ENCODE measurements at regions not wholly inside any gene's neighbourhood (a gene's known extent, or its start where the extent isn't known, plus 50 kb on each side); places are given as distances from the start of the nearest gene placed in this dataset.

DNA sequence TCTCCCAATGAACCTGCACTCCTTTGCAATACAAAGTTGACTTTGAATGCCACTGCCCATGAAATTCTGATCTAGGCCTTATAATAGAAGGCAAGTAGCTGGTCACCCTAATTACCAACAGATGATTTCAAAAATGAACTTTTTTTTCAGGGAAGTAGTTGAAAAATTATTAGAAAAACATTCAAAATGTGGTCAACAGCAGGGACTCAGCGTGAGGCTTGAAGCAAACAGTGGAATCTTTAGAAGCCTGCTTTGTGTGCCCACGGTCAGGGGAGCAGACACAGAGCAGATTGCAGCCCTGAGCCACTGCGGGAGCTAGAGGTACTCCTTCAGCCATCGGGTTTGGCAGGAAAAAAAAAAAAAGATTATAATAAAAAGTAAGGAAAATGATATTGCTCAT is 87.1 kb upstream of the HEY2 start:
- DNase-seq, result no peak

DNA sequence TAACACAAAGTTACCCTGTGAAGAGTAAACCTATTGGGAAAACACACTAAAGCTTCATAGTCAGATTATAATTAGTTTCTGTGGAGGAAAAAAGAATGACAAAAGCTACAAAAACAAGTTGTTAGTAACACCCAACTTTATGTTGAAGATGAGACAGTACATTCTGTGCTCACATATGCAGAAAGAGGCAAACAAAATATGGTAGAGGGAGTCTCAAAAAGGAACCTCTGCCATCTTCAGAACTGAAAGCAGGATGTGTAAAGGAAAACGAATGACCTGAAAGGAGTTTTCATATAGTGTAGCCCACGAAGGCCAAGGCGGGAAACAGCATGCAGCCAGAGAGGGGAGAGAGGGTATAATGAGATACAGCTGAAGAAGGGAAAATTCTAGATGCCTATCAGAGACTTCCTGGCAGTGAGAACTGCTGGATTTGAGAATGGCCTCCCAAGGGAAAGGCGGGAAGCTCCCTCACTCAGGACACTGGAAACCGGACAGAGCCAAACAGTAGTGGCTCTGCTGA is 84.1 kb upstream of the HEY2 start:
- no peak for DNase-seq

DNA sequence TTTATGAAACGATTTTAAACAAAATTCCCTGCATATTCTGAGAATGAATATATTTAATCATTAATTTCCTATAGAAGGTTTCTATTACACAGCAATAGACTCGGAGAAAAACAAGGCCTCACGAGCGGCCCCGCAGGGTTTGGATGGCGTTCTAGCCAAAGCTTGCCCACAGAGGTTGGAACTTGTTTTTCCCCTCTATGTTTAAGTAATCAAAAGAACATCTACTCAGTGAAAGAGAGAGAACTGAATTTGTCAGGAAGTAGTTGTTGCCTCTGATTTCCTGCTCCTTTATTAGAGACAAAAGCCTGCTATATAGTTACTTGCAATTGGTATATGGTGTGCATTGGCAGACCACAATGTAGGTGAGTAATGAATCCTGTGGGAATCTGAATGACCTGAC is 82.1 kb upstream of the HEY2 start:
- no peak for DNase-seq

DNA sequence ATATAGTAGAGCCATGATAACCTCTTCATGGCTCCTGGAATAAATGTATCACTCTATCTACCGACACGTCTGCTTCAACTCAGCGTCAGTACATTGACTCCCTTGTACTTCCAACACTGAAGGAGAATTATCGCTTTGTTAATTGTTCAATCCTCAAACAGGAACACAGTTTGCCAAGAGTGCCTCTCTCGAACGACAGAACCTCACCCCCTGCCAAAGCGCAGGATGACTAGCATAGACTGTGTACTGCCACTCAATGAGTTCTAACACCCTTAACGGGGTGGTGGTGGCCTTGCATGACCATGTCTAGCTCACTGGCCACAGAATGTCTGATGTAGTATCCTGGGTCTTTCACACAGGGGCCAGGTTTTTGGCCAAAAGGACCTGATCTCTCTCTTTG is 81.4 kb upstream of the HEY2 start:
- DNase-seq, result no peak

DNA sequence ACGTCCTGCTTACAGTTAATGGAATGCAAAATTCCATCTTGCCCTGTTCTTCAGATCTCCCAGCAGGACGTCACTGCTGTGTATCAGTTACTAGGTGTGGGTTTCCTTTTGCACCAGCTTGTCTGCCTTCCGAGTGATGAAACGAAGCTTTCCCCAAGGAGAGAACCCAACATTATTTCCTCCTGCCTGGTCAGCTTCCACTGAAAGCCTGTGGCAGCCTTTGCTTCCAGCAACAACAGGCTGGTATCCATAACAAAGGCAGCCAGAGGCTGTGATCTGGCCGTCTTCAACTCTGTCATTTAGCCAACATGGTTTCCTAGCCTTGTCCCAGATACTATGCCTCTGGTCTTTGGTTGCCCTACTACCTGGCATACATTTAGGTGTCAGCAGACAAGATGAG is 78.9 kb upstream of the HEY2 start:
- DNase-seq, result no peak

DNA sequence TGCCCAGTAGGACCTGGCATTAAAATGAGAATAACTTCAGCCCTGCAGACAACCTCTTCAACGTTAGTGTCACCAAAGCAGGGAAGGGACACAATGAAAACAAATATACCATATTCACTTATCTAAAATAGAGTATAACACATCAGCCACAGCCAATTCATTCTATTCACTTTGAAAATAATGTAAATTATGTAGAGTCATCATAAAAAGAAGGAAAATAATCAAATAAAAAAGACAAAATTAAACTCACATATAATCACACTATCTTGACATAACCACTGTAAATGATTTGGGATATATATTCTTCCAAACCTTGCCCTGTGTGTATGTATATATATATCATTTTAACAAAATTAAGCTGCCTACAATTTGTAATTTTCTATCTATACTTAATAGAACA is 78.1 kb upstream of the HEY2 start:
- no peak for DNase-seq

DNA sequence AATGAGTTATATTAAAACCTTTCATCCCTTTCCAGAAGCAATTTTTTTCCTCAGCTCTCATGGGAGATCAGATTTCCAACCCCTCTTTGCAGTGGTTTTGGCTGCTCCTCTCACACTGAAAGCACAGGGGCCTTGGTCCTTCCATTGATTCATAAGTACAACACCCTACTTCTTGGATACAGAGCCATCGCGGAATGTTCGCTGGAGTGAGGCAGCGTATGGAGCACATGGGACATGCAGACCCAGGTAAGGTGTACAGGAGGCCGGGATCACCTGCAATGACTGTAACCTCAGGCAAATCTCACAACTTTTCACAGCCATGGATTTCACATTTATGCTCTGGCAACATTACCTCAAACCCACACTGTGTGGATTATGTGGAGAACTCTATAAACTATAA is 75.2 kb upstream of the HEY2 start:
- no peak for DNase-seq

DNA sequence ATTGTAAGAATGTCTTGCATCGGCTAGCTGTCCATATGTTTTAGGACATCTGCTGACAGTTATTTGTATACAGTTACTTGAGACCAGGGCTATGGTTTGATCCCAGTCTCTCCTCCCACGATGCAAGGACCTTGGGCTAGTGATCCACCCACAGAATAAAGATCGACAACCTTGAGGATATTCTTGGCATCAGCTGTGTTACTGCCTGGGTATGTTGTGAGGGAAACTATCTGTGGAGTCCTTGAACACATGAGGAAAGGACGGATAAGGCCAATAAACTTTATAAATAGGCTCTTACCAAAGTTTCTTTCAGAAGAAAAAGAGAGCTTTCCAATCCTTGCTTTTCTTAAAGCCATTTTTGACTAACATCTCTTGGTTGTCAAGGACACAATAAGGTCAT is 70.8 kb upstream of the HEY2 start:
- DNase-seq, result no peak

DNA sequence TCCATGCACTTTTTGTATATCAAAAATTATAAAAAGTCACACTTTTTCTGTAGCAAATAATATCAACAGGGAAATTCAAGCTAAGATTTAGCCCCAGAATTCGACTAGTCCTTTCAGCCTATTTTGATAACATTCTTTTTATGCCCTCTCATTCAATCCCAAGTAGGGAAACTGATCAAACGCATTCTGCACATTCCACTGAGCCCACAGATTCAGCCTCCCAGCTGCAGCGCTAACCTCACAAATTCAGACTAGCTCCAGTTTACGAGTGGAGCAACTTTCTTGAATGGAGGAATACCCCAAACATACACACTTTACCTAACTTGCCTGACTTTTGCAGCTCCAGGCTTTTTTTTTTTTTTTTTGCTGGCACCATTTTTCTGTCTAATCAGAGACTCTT is 70.3 kb upstream of the HEY2 start:
- no peak for DNase-seq

DNA sequence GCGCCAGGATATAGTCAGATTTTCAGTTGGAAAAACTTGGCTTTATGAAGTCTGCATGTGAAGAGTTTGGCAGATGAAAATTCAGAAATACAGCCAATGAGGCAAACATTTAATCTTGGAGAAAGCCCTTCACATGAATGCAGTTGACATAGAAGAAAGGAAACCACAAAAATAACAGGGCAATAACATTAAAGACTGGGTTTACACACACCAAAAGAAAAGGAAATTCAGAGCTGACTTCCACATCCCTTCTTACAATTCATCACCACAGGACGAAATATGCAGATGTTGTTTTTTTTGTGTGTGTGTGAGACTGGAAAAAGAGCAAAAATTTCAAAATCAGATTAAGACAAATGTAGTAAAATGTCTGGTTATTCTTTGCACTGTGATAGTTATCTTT is 69.8 kb upstream of the HEY2 start:
- DNase-seq, result no peak

DNA sequence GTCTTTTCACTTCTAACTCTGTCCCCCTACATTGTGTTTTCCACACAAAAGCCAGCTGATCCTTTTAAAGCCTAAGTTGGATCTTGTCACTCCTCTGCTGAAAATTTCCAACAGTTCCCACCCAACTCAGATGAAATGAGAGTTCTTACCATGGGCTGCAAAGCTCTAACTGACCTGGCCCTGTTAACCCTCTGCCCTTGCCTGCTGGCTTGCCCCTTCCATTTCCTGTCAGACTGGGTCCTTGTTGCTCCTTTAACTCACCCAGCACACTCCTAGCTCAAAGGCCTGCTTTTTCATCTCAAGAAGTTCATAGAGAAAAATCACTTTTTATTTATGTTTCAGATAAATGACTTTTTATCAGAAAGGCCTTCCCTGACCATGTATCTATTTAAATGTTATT is 66.5 kb upstream of the HEY2 start:
- no peak for DNase-seq

DNA sequence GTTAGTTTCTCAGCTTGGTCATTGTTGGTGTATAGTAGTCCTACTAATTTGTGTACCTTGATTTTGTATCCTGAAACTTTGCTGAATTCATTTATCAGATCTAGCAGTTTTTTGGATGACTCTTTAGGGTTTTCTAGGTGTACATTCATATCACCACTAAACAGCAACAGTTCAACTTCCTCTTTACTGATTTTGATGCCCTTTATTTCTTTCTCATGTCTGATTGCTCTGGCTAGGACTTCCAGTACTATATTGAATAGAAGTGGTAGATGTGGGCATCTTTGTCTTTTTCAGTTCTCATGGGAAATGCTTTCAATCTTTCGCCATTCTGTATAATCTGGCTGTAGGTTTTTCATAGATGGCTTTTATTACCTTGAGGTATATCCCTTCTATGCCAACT is 61.3 kb upstream of the HEY2 start:
- no peak for DNase-seq

DNA sequence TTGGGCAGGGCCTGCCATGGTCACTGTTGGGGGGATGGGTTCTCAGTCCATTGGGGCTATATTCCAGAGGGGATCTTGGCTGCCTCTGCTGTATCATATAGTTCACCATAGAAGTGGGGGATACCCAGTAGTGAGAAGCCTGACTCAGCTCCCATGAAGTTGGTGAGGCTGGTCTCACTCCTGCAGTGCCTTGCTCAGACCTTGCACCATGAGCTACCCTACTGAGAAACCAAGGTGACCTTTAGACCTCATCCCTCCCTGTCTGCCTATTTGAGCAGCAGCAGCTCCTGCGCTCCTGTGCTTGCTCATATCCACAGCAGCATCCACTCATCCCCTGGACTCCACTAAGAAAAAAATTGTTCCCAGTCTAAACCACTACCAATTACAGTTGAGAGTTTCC is 56.0 kb upstream of the HEY2 start:
- DNase-seq, result no peak

DNA sequence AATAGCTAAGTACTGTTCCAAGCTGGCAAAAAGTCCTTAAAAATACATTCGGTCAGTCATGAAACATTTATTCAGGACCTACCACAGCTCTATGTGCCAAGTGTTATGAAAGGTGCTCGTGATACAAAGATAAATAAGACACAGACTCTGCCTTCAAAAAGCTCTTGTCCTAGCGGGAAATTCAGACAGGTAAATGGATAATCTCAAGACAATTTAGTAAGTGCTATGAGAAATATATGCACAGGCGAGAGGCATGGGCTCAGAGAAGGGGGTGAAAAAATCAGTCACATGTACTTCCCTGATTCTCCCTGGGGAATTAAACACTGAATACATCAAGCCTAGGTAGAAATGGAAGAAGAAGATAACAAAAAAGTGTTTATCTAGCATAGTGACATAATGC is 49.8 kb upstream of the HEY2 start:
- DNase-seq, result no peak

Measured in DMS153 (cell line).